ENCODE measurements at regions not wholly inside any gene's neighbourhood (a gene's known extent, or its start where the extent isn't known, plus 50 kb on each side); places are given as distances from the start of the nearest gene placed in this dataset.

- TF ChIP-seq CTCF (IDR thresholded peaks at IDR 0.05 in 2 of 3, conservative IDR thresholded peaks at IDR 0.05 in 1 of 3; ENCODE audit: insufficient read depth in 2 of 3, low read depth in 1 of 3, low read length in 3 of 3) (no peak), ZNF146 (CRISPR knock-in tag; IDR thresholded peaks at IDR 0.05; ENCODE audit: unreplicated experiment) (no peak), TARDBP (IDR thresholded peaks at IDR 0.05) (no peak), CTCFL (IDR thresholded peaks at IDR 0.05; ENCODE audit: borderline replicate concordance, insufficient read depth, low read depth, low read length, poor library complexity, severe bottlenecking) (no peak), ZNF354B (CRISPR knock-in tag; IDR thresholded peaks at IDR 0.05) (no peak), CHD7 (IDR thresholded peaks at IDR 0.05; ENCODE audit: low read depth, low read length) (no peak), ESRRA (IDR thresholded peaks at IDR 0.05; ENCODE audit: borderline replicate concordance, low read depth) (no peak), TCF15 (CRISPR knock-in tag; IDR thresholded peaks at IDR 0.05) (no peak)
Observed at GRCh38 chr13:107222597-107222996, 654.7 kb upstream of the ARGLU1 start.

All from K562 (cell line).